Fibroblast of skin of right biceps (primary cell): ENCODE measurements at regions not wholly inside any gene's neighbourhood (a gene's known extent, or its start where the extent isn't known, plus 50 kb on each side); places are given as distances from the start of the nearest gene placed in this dataset.

ENCODE experiments used
- DNase-seq: peaks from one replicate; pipeline ENCODE4 v3.0.0-alpha.2; 2013

- peak; percentile 71 for DNase-seq
These were observed 221.8 kb downstream of the CENPF start for GRCh38 chr1:214824763-214825162.

DNA sequence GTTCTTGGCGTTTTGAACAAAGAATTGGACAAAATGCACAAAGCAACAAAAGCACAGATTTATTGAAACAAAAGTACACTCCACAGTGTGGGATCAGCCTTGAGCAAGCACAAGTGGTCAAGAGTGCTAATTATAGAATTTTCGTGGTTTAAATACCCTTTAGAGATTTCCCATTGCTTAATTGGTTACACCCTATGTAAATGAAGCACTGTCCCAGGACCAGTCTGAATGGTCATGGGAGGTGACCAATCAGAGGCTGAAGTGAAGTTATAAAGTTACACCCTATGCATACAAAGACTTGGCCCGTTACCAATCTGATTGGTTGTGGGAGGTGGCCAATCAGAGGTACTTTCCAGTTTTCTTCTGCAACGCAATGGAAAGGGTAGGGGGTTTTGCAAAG, 223.6 kb downstream of the CENPF start:
- no peak for DNase-seq

DNA sequence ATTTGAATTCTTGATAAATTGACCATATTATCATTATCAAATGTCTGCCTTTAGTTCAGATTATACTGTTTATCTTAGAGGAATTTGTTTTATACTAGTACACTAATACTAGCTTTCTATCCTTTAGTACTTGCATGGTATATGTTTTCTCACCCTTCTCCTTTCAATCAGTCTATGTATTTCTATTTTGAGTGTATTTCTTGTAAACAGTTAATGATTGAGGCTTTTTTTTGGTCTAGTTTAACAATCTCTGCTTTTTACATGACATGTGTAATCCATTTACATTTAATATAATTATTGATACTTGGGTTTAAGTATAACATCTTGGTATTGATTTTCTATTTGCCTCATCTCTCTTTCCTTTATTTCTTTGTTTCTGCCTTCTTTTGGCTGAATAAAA, 224.9 kb downstream of the CENPF start:
- no peak for DNase-seq

GRCh38 chr1:214830941-214831340, 227.9 kb downstream of the CENPF start:
- DNase-seq = peak; percentile 27

DNA sequence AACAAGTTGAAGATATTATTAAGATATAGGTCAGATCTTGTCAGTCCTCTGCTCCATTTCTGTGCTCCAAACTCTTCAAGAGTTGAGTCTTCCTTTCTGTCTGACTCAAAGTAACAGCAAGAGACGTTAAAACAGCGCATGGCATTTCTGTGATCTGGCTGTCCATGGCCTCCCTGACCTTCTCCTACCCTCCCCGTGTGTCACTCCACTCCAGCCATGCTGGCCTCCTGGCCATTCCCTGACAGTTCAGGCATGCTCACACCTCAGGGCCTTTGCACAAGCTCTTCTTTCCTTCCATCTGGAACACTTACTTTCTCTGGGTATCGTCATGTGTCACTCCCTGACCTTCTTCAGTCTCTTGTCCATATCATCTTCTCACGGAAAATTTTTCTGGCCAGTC, 229.0 kb downstream of the CENPF start:
- no peak for DNase-seq

DNA sequence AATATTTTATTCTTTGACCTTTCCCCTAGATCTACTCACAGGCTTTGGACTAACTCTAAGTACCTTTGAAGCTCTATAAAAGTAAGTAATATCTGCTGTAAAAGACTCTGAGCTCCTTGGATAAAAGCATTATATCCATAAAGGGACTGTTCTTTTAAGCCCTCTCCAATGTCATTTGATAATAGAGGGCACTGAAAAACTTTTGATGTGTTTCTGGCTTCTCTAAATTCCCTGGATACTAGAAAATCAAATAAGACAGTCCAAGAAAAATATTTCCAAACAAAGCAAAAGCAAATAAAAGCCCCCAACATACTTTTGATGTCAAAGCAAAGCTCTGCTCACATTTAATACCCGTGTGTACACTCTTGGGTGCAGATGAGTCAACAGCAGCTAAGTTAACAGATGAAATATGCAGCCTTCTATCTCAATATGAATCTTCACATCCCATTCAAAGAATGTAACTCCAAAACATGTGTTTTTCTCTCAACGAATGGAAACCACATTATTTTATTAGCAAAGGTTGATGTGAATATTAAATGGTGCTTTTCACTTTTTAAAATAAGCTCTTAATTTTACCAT, 230.3 kb downstream of the CENPF start:
- DNase-seq = peak; percentile 94

GRCh38 chr1:214837376-214837775, 234.4 kb downstream of the CENPF start:
- no peak for DNase-seq

- DNase-seq = peak; percentile 97
These were observed 235.4 kb downstream of the CENPF start for GRCh38 chr1:214838351-214838750.

DNA sequence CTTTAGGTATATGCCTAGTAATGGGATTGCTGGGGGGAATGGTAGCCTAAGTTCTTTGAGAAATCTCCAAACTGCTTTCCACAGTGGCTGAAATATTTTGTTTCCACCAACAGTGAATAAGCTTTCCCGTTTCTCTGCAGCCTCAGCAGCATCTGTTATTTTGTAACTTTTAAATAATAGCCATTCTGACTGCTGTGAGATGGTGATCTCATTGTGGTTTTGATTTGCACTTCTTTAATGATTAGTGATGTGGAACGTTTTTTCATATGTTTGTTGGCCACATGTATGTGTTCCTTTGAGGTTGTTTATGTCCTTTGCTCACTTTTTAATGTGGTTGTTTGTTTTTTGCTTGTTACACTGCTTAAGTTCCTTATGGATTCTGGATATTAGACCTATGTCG, 237.4 kb downstream of the CENPF start:
- peak; percentile 85 for DNase-seq

DNA sequence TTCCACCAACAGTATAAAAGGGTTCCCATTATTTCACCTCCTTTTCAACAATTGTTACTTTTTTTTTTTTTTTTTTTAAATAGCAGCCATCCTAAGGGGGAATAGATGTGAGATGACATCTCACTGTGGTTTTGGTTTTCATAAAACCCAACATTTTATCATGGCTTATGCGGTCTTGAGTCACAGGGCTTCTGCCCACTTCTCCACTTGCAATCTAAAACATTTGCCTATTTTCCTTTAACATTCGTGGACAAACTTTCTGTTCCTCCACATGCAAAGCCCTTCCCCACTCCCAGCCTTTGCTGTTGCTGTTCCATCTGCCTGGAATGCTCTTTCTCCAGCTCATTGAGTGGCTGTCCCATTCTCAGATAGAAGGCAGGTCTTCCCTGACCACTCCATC, 239.7 kb upstream of the KCNK2 start:
- DNase-seq = peak; percentile 91

DNA sequence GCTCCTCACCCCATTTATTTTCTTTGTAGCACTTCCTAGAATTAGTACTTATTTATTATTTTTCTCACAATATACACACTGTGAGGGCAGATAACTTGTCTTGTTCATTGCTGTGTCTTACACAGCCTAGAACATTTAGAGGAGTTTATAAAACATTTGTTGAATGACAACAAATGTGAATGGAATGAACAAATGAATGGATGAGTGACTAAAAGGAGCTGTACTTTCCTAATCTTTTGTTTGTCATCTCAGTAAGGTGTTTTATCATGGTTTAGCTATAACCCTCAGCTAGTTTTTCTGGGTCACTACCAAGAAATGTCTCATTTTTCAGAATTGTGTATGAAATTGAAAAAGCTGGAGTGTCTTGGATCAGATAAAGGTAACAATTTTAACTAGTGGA, 239.3 kb upstream of the KCNK2 start:
- DNase-seq = peak; percentile 66

- DNase-seq = no peak
These were observed 238.2 kb upstream of the KCNK2 start for GRCh38 chr1:214844319-214844718.

DNA sequence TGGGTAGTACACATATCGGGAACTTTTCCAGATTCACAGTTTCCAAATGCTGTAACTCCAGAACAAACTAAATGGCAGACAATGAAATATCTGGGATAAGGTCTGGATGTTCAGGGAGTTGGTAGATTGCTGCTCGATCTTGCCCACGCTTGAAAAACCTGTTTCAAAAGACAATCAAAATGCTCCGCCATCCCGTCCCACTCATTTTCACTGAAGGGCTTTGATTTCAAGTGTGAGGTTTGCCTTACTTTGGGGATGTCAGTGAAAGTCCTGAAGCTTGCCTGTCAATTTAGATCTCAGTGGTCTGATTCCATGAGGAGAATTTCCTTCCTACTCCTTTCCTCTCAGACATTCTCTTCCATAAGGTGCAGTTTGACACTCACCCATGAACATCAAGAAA, 236.3 kb upstream of the KCNK2 start:
- no peak for DNase-seq

- DNase-seq = peak; percentile 72
These were observed 235.3 kb upstream of the KCNK2 start for GRCh38 chr1:214847071-214847810.

DNA sequence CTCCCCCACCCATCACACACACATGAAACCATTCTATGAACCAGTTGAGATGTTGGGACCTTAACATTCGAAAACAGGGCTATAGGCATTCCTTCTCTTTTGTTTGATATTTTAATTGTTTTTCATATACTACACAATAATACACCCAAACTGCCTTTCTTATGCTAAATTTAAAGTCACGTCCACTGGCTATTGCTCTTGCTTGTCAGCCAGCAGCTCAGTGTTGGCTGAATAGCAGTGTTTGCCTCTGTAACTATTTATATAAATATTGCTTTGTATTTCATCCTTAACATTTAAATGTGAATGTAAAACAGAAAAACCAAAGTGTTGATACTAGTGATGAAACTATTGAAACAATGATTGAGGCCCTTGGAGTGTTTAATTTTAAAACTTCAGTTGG, 234.4 kb upstream of the KCNK2 start:
- no peak for DNase-seq

GRCh38 chr1:214850432-214851050, 232.0 kb upstream of the KCNK2 start:
- peak; percentile 51 for DNase-seq

GRCh38 chr1:214853340-214853739, 229.2 kb upstream of the KCNK2 start:
- DNase-seq = no peak

GRCh38 chr1:214854126-214854875, 228.2 kb upstream of the KCNK2 start:
- DNase-seq = peak; percentile 44

- peak; percentile 37 for DNase-seq
These were observed 225.7 kb upstream of the KCNK2 start for GRCh38 chr1:214856843-214857242.

- peak; percentile 73 for DNase-seq
These were observed 224.8 kb upstream of the KCNK2 start for GRCh38 chr1:214857716-214858115.

DNA sequence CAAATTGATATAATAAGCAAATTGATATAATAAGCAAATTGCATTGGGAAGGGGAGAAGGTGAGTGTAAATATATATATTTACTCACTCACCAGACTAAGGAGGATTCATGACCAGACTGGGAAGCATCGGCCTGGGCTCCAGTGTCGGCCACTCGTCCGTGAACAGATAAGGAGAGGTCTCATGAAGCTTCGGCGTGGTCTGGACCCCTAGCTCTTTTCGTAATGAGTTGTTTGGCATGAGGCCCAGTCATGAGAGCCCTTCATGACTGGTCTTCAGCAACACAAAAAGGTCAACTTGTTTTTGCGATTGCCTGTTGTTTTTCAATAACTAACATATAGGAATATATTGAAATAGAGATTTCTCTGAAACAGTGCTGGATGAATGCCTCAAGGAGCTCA, 222.9 kb upstream of the KCNK2 start:
- DNase-seq = no peak

DNA sequence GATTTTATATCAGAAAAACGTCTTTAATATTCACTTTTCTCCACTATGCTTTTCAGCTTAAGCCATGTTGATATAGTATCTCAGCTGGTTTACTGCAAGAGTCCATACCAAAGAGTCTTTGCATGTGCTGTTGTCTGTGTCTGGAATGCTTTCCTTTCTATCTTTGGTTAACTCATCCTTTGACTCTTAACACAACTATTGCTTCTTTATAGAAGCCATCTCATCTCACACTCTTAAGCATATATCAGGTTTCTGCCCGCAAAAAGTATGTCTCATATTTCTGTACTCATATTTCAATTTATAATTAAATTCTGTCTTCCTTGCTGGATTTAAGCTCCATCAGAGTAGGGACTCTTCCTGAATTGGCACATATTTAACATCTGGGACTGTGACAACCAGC, 220.9 kb upstream of the KCNK2 start:
- DNase-seq = peak; percentile 86

DNA sequence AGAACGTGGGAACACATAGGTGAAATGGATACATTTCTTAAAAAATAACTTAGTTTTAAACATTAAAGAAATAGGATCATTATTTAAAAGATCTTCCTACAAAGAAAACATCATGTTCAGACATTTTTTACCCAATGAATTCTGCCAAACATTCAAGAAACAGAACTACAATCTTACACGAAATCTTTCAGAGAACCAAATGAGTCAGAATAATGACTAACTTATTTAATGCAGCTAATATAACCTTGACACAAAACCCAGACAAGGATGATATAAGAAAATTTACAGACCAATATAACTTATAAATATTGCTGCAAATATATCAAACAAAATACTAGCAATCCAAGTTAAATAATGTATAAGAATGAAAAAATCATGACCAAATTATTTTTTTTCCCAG, 220.1 kb upstream of the KCNK2 start:
- DNase-seq = peak; percentile 71
